ENCODE measurements at regions not wholly inside any gene's neighbourhood (a gene's known extent, or its start where the extent isn't known, plus 50 kb on each side); places are given as distances from the start of the nearest gene placed in this dataset.

DNA sequence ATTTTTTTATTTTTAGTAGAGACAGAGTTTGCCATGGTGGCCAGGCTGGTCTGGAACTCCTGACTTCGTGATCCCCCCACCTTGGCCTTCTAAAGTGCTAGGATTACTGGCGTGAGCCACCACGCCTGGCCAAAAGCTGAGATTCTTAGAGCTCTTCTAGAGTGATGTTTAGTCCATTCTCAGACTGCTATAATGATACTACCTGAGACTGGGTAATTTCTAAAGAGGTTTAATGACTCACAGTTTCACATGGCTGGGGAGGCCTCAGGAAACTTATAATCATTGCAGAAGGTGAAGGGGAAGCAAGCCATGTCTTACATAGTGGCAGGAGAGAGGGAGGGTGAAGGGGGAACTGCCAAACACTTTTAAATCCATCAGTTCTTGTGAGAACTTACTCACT lies 1804.9 kb upstream of the LRRTM1 start:
- no peak for ATAC-seq
- Histone ChIP-seq H3K9me3 (peaks cover 0 to 13% (median 2%) of the 10 kb centered on the region in 12 donors), H3K4me3 (no peak overlapping the region), H3K4me1 (no peaks in the 10 kb centered on the region), H3K36me3 (no peaks in the 10 kb centered on the region), H3K27me3 (no peaks in the 10 kb centered on the region), H3K27ac (no peak overlapping the region)
- DNase-seq: peak in 1 of 5 donors; percentile 30
- 83 to 94% (median 88%) methylated on average over 2 to 3 of the region's 3 CpGs for WGBS, 4 donors
- no peak for TF ChIP-seq CTCF (IDR thresholded peaks at IDR 0.05)
- no peak for TF ChIP-seq POLR2A (IDR thresholded peaks at IDR 0.05)
- intact Hi-C loops (cut with DNase I): no loop called here

DNA sequence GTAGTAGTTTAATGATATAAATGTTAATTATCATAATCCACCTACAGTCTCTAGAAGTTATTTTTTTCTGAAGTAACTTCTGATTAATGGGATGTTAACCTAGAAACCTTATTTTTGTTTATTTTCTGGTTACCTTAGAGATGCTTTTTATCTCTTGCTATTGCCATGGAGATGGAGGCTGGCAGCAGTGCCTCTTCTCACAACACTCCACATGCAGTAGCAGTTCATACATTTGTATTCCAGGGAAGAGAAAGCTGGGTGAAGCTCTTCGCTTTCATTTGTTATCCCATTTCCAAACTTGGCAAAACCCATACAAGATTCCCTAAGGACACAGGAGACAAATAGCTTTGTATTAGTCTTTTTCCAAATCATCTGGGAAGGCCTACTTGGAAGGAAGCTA lies 1794.1 kb upstream of the LRRTM1 start:
- Histone ChIP-seq H3K36me3 (no peaks in the 10 kb centered on the region), H3K4me1 (no peaks in the 10 kb centered on the region), H3K4me3 (no peak overlapping the region), H3K27ac (no peak overlapping the region), H3K9me3 (no peaks in the 10 kb centered on the region), H3K27me3 (no peaks in the 10 kb centered on the region)
- ATAC-seq: no peak
- no peak for DNase-seq
- no peak for TF ChIP-seq POLR2A (IDR thresholded peaks at IDR 0.05)
- TF ChIP-seq CTCF (IDR thresholded peaks at IDR 0.05): no peak
- intact Hi-C loops (cut with DNase I): no loop called here
- WGBS, 4 donors: 69 to 77% (median 76%) methylated on average over 1 of the region's 1 CpG

DNA sequence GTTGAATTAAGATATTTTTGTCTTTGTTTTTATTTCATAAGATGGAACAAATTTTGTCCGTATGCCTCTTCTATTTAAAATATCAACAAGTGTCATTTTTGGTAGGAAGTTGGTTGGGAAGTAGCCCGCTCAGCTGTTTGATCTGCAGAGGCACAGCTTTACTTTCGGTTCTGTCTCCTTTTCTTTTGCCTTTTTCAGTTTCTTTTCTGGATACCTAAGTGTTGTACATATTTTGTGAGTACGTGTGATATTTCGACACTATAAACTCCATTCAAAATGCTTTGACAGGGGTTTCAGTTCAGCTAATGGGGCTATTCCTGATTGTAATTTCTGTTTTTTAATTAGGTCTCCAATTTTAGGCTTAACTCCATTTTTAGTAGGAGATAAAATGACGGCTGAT lies 1785.0 kb upstream of the LRRTM1 start:
- no peaks in the 10 kb centered on the region for H3K9me3 ChIP-seq
- H3K36me3 ChIP-seq: no peaks in the 10 kb centered on the region
- intact Hi-C loops (cut with DNase I): no loop called here
- no peaks in the 10 kb centered on the region for H3K27me3 ChIP-seq
- no peak for ATAC-seq
- no peaks in the 10 kb centered on the region for H3K4me1 ChIP-seq
- no peak overlapping the region for H3K27ac ChIP-seq
- peak overlapping the region in 6 of 12 donors; percentile 4 to 43 (median 20) for H3K4me3 ChIP-seq
- DNase-seq: no peak
- WGBS, 4 donors: 56 to 77% (median 64%) methylated on average over 6 of the region's 6 CpGs
- TF ChIP-seq POLR2A (IDR thresholded peaks at IDR 0.05): no peak
- no peak for TF ChIP-seq CTCF (IDR thresholded peaks at IDR 0.05)

- DNase-seq (no peak), ATAC-seq (no peak)
- H3K9me3 ChIP-seq: peaks cover 0 to 7% (median 0%) of the 10 kb centered on the region in 12 donors
- H3K4me1 ChIP-seq: no peaks in the 10 kb centered on the region
- no peak overlapping the region for H3K4me3 ChIP-seq
- TF ChIP-seq CTCF (IDR thresholded peaks at IDR 0.05): no peak
- TF ChIP-seq POLR2A (IDR thresholded peaks at IDR 0.05): no peak
- intact Hi-C loops (cut with DNase I): no loop called here
- 88 to 95% (median 92%) methylated on average over 1 of the region's 1 CpG for WGBS, 4 donors
- H3K27ac ChIP-seq: no peak overlapping the region
- no peaks in the 10 kb centered on the region for H3K27me3 ChIP-seq
- H3K36me3 ChIP-seq: no peaks in the 10 kb centered on the region
Observed at GRCh38 chr2:82084679-82085392, 1780.3 kb upstream of the LRRTM1 start.

Measured in heart left ventricle (tissue), 16 donors.